ENCODE measurements at regions not wholly inside any gene's neighbourhood (a gene's known extent, or its start where the extent isn't known, plus 50 kb on each side); places are given as distances from the start of the nearest gene placed in this dataset.

DNA sequence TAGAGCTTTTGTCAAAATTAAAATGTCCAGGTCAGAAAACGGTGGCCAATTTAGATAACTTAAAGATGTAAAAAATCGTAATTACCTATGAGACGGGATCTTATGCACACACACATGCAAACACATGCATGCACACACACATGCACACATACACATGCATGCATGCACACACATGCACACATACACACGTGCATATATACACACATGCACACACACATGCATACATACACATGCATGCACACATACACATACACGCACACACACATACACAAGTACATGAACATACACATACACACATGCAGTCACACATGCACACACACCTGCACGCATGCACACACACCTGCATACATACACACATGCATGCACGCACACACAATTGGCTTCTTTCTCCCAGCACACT is 362.0 kb downstream of the IRX1 start:
- DNase-seq (ENCODE audit: low read depth) = no peak

DNA sequence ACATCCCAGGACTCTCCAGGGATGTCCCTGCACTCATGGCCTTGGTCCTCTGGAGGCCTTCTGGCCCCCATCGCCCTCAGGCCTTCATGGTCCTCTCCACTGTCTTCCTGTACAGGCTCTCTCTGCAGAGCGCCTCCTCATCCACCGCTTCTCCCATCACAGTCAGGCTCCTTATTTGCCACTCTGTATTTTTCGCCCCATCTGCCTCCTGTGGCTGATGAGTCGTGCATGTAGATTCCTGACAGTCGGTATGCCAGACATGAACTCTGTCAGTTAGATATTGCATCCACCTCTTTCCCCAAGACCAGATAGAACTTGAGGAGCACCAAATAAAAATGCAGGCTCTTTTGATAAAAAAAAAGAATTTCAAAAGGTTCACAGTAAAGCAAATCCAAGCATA is 362.8 kb downstream of the IRX1 start:
- no peak for DNase-seq (ENCODE audit: low read depth)

DNA sequence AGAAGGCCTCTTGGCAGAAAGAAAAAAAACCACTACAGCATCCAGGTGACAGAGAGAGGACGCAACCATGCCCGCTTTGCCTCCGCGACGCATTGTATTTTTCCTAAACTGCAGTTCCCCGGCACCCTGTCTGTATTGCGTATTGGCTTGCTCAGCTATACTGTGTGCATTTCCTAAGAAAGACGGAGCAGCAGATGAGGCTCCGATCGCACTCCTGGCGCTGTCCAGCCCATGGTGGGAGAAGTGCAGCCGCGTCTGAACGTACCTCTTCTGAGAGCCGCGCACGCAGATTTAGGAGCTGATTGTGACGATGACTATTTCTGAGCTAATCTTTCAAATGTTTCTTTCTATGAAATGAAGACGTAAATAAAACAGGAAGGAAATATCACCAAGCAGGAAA is 366.5 kb downstream of the IRX1 start:
- no peak for DNase-seq (ENCODE audit: low read depth)

DNA sequence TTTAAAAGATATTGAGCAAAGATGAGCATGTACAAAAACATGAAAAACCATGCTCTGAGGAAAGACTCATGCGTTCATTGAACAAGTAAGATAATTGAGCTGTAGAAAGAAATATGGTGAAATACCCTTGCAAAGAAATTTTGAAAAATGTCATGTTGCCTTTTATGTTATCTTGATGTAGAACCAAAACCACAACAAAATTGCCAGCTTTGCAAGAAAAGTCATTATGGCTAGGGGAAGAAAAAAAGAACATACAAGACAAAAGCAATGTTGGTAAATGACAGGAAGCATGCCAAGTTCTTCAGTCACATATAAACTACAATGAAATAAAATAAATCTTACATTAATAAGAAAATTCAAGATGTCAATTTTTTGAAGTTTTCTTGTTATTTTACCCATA is 368.0 kb downstream of the IRX1 start:
- DNase-seq (ENCODE audit: low read depth) = no peak

DNA sequence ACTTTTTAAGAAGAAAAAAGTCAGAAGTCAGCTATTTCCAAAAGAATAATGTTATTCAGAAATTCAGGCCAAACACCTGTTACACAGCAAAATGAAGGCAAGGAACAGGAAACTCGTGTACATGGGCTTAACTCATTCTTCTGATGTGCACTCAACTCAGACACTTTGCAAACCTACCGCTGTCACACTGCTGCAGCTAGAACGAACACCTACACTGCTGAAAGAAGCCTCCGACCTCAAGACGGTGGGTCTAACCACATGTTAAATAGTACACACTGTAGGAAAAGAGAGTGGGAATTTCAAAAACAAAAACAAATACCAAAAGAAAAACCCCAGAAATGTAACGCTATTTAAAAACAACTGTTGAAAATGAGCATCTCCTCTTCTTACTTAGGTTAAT is 384.5 kb downstream of the IRX1 start:
- no peak for DNase-seq (ENCODE audit: low read depth)

DNA sequence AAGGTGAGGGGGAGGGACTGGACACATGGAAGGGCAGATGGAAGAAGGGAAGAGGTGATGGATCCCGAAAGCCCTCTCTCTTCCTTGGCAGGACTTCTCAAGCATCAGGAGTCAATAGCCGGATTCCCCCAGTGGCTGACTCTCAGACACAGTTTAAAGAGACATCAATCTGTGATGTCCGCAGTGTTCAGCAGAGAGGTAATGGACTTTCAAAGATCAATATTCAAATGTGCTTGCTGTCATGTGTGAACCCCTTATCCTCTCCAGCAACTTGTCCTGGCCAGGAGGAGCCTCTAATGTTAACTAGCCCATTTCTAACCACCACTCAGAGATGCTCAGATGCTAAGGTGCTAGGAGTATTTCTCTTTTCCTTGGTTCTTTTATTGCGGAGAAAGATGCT is 392.2 kb downstream of the IRX1 start:
- DNase-seq (ENCODE audit: low read depth) = no peak

DNA sequence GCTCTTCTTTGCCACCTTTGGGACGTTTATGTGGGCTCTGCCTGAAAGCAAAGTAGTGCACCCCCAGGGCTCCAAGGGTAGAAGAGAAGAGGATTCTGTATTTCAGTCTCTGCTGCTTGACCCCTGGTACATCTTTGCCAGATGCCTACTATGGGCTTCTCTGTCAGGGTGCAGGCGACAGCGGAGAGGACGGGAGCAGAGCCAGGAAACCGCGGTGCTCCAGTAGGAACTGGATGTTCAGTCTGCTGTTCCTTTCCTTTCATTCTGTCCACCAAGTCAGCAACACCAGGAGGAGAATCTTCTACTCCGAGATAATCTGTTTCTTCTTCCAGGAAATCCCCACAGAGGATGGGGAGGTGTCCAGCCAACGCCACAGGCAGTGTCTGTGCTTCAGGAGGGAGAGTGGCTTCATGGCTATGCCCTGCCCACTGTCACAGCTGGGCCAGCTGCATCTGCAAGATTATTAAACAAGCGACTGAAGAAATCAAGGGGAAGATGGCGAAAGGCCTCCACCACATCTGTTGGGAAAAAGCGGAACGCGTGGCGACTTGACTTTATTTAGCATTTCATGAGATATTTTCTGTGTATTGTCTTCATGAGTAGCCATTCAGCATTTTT is 398.3 kb downstream of the IRX1 start:
- DNase-seq (ENCODE audit: low read depth) = no peak

DNA sequence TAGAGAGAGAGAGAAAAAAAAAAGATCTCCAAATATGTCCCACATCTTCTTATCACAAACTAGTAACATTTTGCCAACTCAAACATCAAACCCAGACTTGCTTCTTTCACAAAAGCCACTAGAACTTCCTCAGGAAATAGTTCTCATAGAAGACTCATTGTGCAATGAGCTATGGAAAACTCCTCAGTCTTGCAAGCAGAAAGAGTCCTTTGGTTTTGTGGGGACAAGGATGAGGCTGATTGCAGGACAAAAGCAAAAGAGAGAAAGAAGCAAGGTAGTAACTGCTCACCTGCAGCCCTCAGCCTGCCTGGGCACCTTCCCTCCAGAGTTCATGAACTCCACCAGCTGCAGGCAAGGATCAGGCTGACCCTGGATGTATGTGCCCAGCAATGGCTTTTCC is 399.0 kb downstream of the IRX1 start:
- DNase-seq (ENCODE audit: low read depth) = no peak

DNA sequence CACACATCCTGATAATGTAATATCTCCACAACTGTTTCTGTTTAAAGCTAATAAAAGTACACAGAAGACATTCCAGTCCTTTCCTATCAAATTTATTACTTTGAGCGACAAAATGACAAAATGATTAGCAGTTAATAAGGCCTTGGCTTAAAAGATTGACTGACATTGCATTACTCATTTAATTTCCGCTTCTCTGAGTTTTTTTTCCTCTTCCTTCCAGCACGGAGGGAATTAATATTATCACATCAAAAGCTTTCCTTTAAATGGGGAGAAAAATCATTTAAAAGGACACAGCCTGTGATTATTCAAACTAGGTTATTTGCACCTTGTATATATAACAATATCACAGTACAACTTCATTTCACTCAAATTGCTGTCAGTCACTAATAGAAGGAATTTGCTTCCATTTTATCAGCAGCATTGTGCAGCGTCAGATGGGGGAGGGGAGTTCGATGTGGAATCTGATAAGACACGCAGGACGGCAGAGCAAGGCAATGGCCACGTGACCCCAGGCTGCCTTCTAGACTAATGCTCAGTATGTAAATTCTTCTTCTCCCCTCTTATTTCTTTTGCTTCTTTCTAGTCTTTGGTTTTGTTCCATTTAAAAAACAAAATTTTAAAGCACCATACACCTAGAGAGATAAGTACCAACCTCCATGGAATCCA is 400.5 kb downstream of the IRX1 start:
- no peak for DNase-seq (ENCODE audit: low read depth)

DNA sequence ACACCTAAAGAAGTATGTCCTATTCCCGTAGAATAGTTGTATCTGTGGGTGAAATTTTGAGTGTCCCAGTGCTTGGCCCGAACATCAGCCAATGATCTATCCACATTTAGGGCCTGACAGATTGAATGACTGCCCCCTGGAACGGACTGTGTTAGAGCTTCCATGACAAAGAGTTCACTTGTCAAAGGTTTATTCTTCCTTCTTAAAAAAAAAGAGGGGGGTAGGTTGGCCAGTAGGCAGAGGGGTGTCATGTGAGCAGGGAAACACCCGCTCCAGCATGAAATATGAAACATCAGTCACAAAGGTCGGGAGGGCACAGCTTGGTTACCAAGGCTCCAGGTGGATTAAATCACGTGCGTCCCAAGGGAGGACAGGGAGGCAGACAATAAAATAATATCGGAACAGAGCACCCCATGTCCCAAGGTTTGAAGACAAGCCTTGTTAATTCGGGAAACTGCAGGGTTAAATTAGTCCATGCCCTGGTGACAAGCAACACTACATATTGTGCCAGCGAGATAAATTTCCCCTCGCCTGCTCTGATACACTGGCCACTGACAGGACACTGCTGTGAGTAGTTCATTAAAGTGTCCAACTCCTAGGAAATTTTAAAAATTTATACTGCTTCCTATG is 401.2 kb downstream of the IRX1 start:
- DNase-seq (ENCODE audit: low read depth) = no peak

DNA sequence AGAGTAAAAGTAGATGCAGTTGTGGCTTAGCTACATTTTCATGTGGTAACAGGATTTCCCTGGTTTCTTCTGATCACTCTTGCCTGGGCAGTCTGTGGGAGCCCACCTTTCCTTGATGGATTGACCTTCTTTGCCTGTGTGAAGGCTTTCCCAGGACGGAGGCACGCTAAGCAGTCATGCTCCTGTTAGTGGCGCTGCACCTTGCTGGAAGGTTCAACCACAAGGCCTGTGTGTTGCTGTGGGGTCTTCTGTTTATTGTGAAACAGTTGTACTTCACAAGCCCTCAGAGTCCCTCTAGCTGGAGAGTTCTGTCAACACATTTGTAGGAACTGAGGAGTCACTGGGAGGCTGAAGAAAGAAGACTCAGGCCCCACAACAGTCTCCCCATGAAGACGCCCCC is 402.0 kb downstream of the IRX1 start:
- DNase-seq (ENCODE audit: low read depth) = no peak

DNA sequence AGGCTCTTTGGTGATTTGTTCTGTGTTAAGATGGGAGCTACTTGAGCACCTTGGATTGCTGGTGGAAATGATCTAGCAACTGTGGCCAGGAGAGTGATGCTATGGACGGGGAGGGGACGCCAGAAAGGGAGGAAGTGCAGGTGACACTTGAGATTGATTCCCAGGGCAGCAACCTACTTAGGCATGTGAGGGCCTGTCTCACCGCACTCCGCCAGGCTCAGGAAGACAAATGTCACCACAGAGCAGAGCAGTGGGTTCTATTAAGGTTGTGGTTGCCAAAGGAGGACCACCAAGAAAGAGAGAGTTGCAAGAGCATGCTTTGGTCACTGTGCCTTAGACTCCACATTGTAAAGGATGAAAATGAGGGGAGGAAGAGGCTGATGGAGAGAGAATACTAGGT is 404.3 kb downstream of the IRX1 start:
- no peak for DNase-seq (ENCODE audit: low read depth)

DNA sequence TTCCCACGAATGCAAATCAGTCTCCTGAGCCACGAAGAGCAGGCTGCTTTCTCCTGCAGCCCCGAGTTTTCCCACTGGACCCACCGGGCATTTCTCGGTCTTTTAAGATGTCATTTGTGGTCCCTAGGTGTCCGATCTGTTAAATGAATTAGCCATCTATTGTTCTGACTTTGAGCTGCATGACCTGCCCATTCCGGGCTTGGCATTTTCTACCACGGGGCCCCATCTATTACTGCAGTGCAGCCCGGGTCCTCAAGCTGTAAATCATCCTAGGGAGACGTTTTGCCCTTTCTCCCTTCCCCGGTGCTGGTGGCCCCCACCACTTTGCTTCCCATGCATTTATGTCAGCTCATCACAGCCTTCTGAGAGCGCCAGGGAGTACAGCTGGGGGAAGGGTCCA is 405.4 kb downstream of the IRX1 start:
- DNase-seq (ENCODE audit: low read depth) = no peak

DNA sequence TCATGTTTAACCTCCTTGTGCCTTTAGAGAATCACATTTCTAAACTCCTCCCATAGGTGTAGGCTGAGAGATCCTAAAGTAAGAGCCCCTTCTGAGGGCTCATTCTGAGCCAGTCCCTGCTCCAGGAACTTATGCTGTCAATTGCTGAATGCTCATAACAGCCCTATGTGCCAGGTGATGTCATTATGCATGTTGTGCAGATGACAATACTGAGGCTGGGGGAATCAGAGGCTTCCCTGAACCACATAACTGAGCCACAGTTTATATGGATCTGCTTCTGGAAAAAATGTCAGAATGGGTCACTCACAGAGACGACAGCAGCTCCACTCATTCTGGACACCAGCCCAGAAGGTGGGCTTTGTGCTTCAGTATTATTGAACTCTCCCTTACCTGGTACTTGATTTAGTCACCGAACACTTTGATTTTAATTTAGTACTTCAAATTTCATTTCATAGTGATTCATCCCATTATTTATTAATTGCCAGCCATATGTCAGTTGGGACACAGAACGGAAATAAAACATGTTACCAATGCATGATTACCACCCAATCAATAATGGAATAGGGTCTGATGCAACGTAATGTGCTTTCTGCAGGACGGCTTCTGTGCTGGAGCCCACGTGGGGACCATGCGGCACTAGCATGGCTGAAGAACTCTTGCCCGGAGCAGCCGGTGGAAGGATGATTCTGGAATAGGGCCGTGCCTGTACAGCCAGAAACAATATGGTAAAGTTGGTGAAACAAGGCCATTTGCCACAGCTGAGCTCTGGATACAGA is 406.3 kb downstream of the IRX1 start:
- DNase-seq (ENCODE audit: low read depth) = no peak

DNA sequence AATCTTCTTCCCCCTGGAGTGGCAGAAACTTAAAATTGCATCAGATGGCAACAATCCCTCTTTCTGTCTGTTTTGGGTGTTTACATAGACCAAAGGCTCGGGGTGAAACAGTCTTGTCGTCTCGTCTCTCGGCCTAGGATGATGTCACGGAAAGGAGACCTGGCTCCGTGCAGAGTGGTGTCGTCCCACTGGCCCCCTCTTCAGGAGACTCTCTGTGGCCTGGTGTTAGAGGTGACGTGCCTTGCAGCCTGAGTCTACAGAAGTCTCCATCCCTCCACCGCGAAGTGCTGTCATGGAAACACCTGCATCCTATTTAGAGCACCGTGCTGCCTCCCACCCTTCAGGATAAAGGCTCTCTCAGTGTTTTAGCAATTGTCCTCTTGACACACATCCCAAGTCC is 409.7 kb downstream of the IRX1 start:
- no peak for DNase-seq (ENCODE audit: low read depth)

DNA sequence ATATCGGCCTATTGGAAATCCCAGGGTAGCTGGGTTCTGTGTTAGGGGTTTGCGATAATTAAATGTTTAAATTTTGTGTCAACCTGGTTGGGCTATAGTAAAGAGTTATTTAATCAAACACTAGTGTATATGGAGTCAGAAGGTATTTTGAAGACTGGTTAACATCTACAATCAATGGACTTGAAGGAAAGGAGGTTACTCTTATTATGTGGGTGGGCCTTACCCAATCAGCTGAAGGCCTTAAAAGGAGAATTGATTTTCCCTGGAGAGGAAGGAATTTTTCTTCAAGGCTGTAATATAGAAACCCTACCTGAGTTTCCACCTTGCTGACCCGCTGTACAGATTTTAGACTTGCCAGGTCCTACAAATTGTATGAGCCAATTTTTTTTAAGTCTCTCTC is 411.4 kb downstream of the IRX1 start:
- DNase-seq (ENCODE audit: low read depth) = no peak

DNA sequence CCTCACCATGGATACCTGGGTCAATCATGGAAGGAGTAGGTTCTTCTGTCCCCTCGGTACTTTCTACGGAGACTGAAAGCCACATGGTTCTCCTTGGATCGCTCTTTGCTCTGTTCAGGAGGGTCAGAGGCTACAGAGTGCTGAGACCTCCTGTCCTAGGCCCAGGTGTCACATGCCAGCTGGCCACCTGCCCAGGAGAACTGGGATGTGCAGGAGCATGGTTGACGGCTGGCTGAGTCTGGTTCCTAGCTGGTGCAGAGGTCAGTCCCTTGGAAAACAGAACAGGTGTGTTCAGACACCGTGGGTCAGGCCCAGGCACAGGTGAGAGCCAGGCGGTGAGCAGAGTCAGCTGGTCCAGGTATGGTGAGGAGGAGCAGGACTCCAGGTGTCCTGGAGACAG is 416.3 kb downstream of the IRX1 start:
- no peak for DNase-seq (ENCODE audit: low read depth)

DNA sequence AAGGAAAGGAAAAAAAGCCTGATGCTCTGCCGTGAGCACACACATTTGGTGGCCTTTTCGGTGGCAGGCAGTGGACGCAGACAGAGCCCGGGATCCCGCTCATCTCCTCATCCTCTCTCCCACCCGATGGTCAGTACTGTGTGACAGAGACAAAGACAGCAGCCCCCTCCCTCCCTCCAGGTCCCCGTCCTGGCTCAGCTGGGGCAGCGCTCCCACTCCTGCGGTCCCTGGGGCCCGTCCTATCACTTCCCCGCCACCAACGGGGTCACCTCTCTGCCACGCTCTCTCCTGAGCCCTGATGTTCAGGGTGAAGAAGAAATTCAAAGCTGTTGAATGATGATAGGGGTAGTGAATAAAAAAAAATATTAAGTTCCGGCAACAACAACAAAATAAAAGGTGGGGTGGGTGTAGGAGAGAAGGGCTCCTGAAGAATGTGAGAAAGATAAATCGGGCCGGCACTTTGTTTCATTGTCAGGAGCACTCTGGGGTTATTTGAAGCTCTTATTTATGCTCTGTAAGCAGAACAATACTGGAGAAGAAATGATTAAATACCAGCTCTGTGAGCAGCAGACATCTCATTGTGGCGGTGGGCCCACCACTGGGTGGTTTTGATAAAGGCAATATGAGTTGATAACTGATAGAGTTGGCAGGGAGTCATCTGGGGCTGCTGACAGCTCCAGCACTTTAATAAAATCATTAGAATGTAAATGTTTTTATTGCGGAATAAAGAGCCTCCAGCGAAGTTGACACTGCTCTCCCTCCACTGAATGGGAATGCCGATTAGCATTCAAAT is 417.7 kb downstream of the IRX1 start:
- no peak for DNase-seq (ENCODE audit: low read depth)

DNA sequence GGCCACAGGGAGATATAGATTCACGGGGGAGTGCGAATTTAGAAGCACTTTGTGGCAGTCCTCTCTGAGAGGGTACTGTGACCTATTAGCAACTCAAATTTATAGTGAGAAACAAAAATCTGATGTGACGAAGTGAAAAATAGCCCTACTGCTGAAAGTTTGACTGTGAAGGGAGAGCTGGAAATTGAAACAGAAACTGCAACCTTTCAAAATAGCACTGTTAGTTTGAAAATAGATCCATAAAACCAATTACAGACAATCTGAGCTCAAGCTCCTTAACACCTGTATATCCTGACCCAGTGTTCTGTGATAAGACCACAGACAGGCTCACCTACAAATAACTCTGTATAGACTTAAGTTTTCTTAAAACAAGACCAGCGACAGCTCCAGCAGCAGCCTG is 420.1 kb downstream of the IRX1 start:
- no peak for DNase-seq (ENCODE audit: low read depth)

DNA sequence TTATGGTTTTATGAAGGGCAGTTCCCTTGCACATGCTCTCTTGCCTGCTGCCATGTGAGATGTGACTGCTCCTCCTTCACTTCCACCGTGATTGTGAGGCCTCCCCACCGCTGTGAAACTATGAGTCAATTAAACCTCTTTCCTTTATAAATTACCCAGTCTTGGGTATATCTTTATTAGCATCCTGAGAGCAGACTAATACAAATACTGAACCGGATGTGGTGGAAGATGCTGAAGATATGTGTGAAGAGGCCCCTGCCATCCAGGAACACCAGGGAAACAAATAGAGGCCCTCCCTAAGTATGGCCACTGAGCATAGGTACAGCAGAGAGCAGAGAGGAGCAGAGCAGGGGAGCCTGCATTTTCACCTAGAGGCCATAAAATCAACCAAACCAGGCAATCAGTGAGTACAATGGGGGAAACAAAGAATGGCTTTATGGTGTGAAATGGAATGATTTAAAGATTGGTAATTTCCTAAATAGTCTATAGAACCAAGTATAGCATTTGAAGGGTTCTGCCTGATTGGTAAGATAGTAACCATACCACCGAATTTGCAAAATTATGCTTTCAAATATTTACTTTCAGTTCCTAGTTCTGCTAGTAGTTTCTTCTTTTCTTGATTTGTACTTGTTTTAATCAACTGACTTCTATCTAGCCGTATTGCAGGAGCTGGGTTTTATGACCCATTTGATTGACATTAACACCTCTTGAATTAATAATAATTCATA is 421.6 kb downstream of the IRX1 start:
- no peak for DNase-seq (ENCODE audit: low read depth)

DNA sequence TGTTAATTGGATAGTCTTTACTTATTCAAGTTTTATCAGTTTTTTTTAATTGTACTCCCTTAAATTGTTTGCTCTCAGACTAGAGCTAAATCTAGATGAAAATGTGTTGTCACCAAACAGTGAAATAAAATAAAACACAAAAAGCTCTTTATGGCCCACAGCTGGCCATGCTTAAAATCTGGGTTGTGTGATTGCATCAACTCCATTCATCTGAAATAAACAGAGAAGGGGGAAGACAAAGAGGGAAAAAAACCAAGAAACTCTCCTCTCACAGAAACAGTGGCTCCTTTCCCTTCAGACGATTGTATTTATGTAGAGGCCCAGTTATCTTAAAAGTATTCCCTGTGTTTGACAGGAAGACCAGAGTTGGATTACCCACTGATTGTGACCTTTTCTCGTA is 422.4 kb downstream of the IRX1 start:
- no peak for DNase-seq (ENCODE audit: low read depth)
